A549 (cell line): ENCODE measurements at regions not wholly inside any gene's neighbourhood (a gene's known extent, or its start where the extent isn't known, plus 50 kb on each side); places are given as distances from the start of the nearest gene placed in this dataset.

Experiments
- ATAC-seq, 2 experiments: fragments of 200-7000 bp in 1 of 2; fragments of >200 bp in 1 of 2; cut with Nextera tagmentation in 1 of 2; cut with Tn5 transposase in 1 of 2; 3 replicates each; pipeline versions ENCODE4 v1.8.0 to v1.9.1; 2018 to 2020; ENCODE audit warnings: mild to moderate bottlenecking in 1 of 2, moderate library complexity in 1 of 2
- CTCF ChIA-PET: fragments of 300-600 bp; sonication (Branson Sonifier 250); formaldehyde crosslinking; extraction: SDS; loops from one replicate; lab custom pipeline; 2021; ENCODE audit warnings: antibody characterized with exemption, inconsistent platforms; lab: Yijun Ruan, JAX
- POLR2A ChIA-PET: fragments of 350-600 bp; formaldehyde crosslinking; extraction: SDS; loops from one replicate; lab custom pipeline; 2021; ENCODE audit warnings: antibody characterized with exemption, inconsistent platforms; lab: Yijun Ruan, JAX
- DNase-seq, 2 experiments: peaks; one replicate each; pipeline versions ENCODE4 v3.0.0 to v3.0.0-alpha.2; 2011 to 2016; ENCODE audit warnings: low read depth in 1 of 2, low spot score in 1 of 2
- FAIRE-seq: peaks from 2 replicates; lab custom pipeline; 2011; peaks lifted over from hg19 to GRCh38; lab: Jason Lieb, UNC
- H3K27ac ChIP-seq, 2 experiments: fragments of >200 bp; sonication (Bioruptor Twin); formaldehyde crosslinking; 3 replicates each; pipeline ENCODE4 v1.5.1; 2016 to 2017
- H3K4me1 ChIP-seq: fragments of >200 bp; sonication (Bioruptor Twin); formaldehyde crosslinking; 3 replicates; pipeline ENCODE4 v1.6.1; 2016
- H3K4me2 ChIP-seq: fragments of >200 bp; sonication (Bioruptor Twin); formaldehyde crosslinking; 3 replicates; pipeline ENCODE4 v1.6.1; 2016
- H3K4me3 ChIP-seq: fragments of >200 bp; sonication (Bioruptor Twin); formaldehyde crosslinking; 3 replicates; pipeline ENCODE4 v1.5.1; 2016
- H3K9me3 ChIP-seq: fragments of >200 bp; sonication (Bioruptor Twin); formaldehyde crosslinking; 3 replicates; pipeline ENCODE4 v1.6.1; 2016
- BCL3 ChIP-seq: fragments of >200 bp; sonication (Bioruptor Twin); formaldehyde crosslinking; IDR thresholded peaks from 3 replicates; pipeline ENCODE4 v1.6.1; 2016
- BHLHE40 ChIP-seq: IDR thresholded peaks from 2 replicates; pipeline ENCODE4 v1.6.1; 2012; ENCODE audit warnings: low read depth, low read length, inconsistent platforms
- CHD2 ChIP-seq: fragments of 150-350 bp; IDR thresholded peaks from 2 replicates; pipeline ENCODE4 v1.6.1; 2014; ENCODE audit warnings: low read length; ENCODE audit not compliant: partially characterized antibody
- CTCF ChIP-seq: fragments of >200 bp; sonication (Bioruptor Twin); formaldehyde crosslinking; IDR thresholded peaks from 3 replicates; pipeline ENCODE4 v1.5.1; 2016
- EHF ChIP-seq: fragments of 250-450 bp; sonication (Bioruptor Pico); IDR thresholded peaks from 2 replicates; pipeline ENCODE4 v1.5.0; 2020; ENCODE audit warnings: mild to moderate bottlenecking
- EHMT2 ChIP-seq: fragments of 200-600 bp; sonication (generic); IDR thresholded peaks from 2 replicates; pipeline ENCODE4 v1.6.1; 2016; ENCODE audit warnings: antibody characterized with exemption, low read depth, mild to moderate bottlenecking, moderate library complexity
- ELK1 ChIP-seq: fragments of 150-350 bp; IDR thresholded peaks from 2 replicates; pipeline ENCODE4 v1.6.1; 2014; ENCODE audit warnings: low read depth, mild to moderate bottlenecking, low read length
- EP300 ChIP-seq, 2 experiments: fragments of >200 bp; sonication (Bioruptor Twin); formaldehyde crosslinking; IDR thresholded peaks; 2 replicates in 1 of 2; 3 replicates in 1 of 2; pipeline ENCODE4 v1.6.1; 2016 to 2017
- FOXS1 ChIP-seq: fragments of 250-450 bp; sonication (Bioruptor Pico); IDR thresholded peaks from 2 replicates; pipeline ENCODE4 v1.5.0; 2020; ENCODE audit warnings: mild to moderate bottlenecking, moderate library complexity
- HDAC2 ChIP-seq: fragments of 200-600 bp; sonication (generic); IDR thresholded peaks from 2 replicates; pipeline ENCODE4 v1.6.1; 2016
- HMGXB4 ChIP-seq: fragments of 250-450 bp; sonication (Bioruptor Pico); IDR thresholded peaks from 2 replicates; pipeline ENCODE4 v1.5.0; 2021; ENCODE audit warnings: mild to moderate bottlenecking, moderate library complexity, borderline replicate concordance
- HOXA7 ChIP-seq: fragments of 250-450 bp; sonication (Bioruptor Pico); IDR thresholded peaks from 2 replicates; pipeline ENCODE4 v1.5.0; 2020; ENCODE audit warnings: mild to moderate bottlenecking, moderate library complexity
- HOXB5 ChIP-seq: fragments of 250-450 bp; sonication (Bioruptor Pico); IDR thresholded peaks from 2 replicates; pipeline ENCODE4 v1.5.0; 2020; ENCODE audit warnings: mild to moderate bottlenecking, moderate library complexity
- JUN ChIP-seq, 2 experiments: fragments of >200 bp; sonication (Bioruptor Twin); formaldehyde crosslinking; IDR thresholded peaks; 2 replicates in 1 of 2; 3 replicates in 1 of 2; pipeline ENCODE4 v1.6.1; 2016 to 2017
- KDM1A ChIP-seq: fragments of 200-600 bp; sonication (generic); IDR thresholded peaks from 2 replicates; pipeline ENCODE4 v1.6.1; 2016; ENCODE audit warnings: low read depth, mild to moderate bottlenecking
- MAFK ChIP-seq: fragments of 450-650 bp; IDR thresholded peaks from 2 replicates; pipeline ENCODE4 v1.6.1; 2014; ENCODE audit not compliant: partially characterized antibody
- NPAS2 ChIP-seq: fragments of 250-450 bp; sonication (Bioruptor Pico); IDR thresholded peaks from 2 replicates; pipeline ENCODE4 v1.8.0; 2022; ENCODE audit warnings: mild to moderate bottlenecking, moderate library complexity, borderline replicate concordance
- POLR2AphosphoS2 ChIP-seq: conservative IDR thresholded peaks from 2 replicates; pipeline ENCODE4 v1.6.1; 2012; ENCODE audit warnings: low read length, improper control_type of control experiment, inconsistent platforms
- RFX5 ChIP-seq: fragments of 450-650 bp; IDR thresholded peaks from 2 replicates; pipeline ENCODE4 v1.7.1; 2014; ENCODE audit warnings: antibody characterized with exemption, mild to moderate bottlenecking, moderate library complexity
- TP53 ChIP-seq: fragments of 250-450 bp; sonication (Bioruptor Pico); IDR thresholded peaks from 2 replicates; pipeline ENCODE4 v1.5.0; 2021; ENCODE audit warnings: mild to moderate bottlenecking, moderate library complexity
- ZC3H11A ChIP-seq: fragments of 450-650 bp; IDR thresholded peaks from 2 replicates; pipeline ENCODE4 v1.6.1; 2014; ENCODE audit warnings: antibody characterized with exemption, mild to moderate bottlenecking
- ZFP36 ChIP-seq: fragments of 450-650 bp; IDR thresholded peaks from 2 replicates; pipeline ENCODE4 v1.6.1; 2014; ENCODE audit warnings: borderline replicate concordance; ENCODE audit not compliant: partially characterized antibody
- ZSCAN20 ChIP-seq: fragments of 250-450 bp; sonication (Bioruptor Pico); IDR thresholded peaks from 2 replicates; pipeline ENCODE4 v1.8.0; 2022; ENCODE audit warnings: mild to moderate bottlenecking, moderate library complexity
- WGBS: methylation state at CpG from one replicate; pipeline ENCODE4 v1.1.6; 2017; ENCODE audit errors: missing lambda C conversion rate; 5-methylcytosine and 5-hydroxymethylcytosine counted together
- TF ChIP-seq, protein P1 (sequence below): fragments of 250-450 bp; sonication (Bioruptor Pico); IDR thresholded peaks from 2 replicates; pipeline ENCODE4 v1.5.0; 2020; ENCODE audit warnings: low read depth, mild to moderate bottlenecking, moderate library complexity
- TF ChIP-seq, protein P2 (sequence below): IDR thresholded peaks from 2 replicates; pipeline ENCODE4 v1.6.1; 2012

- FAIRE-seq, result no peak
- Histone ChIP-seq H3K4me3 (no peak overlapping the region), H3K4me1 (peaks cover 81% of the 10 kb centered on the region), H3K4me2 (no peak overlapping the region), H3K9me3 (no peaks in the 10 kb centered on the region), H3K27ac (peak overlapping the region; percentile 90 to 93)
- no peak for DNase-seq
- ChIA-PET POLR2A (no interaction called here), CTCF (interaction anchor here (1.0 to 1.1 kb wide), 3 partner anchors 8 to 181 kb away, joined by 3 read pairs; no protein-coding TSS in a partner anchor)
- 77% methylated on average over 2 of the region's 2 CpGs for whole genome bisulfite sequencing
- no peak for ATAC-seq
- no peak for TF ChIP-seq BHLHE40
- no peak for TF ChIP-seq MAFK
- TF ChIP-seq HDAC2, result no peak
- no peak for TF ChIP-seq TP53
- no peak for TF ChIP-seq NPAS2 (CRISPR knock-in tag)
- no peak for TF ChIP-seq CHD2
- no peak for TF ChIP-seq ELK1
- TF ChIP-seq EHMT2, result no peak
- no peak for TF ChIP-seq ZC3H11A
- no peak for TF ChIP-seq FOXS1 (CRISPR knock-in tag)
These were observed 125.5 kb upstream of the IFNE start for GRCh38 chr9:21607576-21607975.

- ATAC-seq, result no peak
- H3K27ac ChIP-seq, result peak overlapping the region; percentile 38 to 75; a peak in 5 of 6 replicates
These were observed 126.1 kb upstream of the IFNE start for GRCh38 chr9:21608200-21608599.

GRCh38 chr9:21609506-21609905, 127.4 kb upstream of the IFNE start:
- peak overlapping the region; percentile 32 to 75; a peak in 4 of 6 replicates for H3K27ac ChIP-seq

More at GRCh38 chr9:21608200-21608599, 126.1 kb upstream of the IFNE start:
- TF ChIP-seq, protein P1, sequence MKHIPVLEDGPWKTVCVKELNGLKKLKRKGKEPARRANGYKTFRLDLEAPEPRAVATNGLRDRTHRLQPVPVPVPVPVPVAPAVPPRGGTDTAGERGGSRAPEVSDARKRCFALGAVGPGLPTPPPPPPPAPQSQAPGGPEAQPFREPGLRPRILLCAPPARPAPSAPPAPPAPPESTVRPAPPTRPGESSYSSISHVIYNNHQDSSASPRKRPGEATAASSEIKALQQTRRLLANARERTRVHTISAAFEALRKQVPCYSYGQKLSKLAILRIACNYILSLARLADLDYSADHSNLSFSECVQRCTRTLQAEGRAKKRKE (CRISPR knock-in tag), result no peak
- TF ChIP-seq KDM1A (no peak), POLR2AphosphoS2 (no peak), MAFK (peak; percentile 76)
- H3K4me2 ChIP-seq, result no peak overlapping the region
- DNase-seq (no peak), FAIRE-seq (no peak)
- 88% methylated on average over 5 of the region's 5 CpGs for WGBS
- ChIA-PET CTCF (interaction anchor here (0.8 to 1.6 kb wide), 2 partner anchors 19 to 22 kb away, joined by 3 read pairs; no protein-coding TSS in a partner anchor), POLR2A (no interaction called here)
- no peak overlapping the region for H3K4me3 ChIP-seq
- H3K9me3 ChIP-seq, result no peaks in the 10 kb centered on the region
- H3K4me1 ChIP-seq, result peaks cover 78% of the 10 kb centered on the region

More at GRCh38 chr9:21609506-21609905, 127.4 kb upstream of the IFNE start:
- H3K4me3 ChIP-seq, result no peak overlapping the region
- no peaks in the 10 kb centered on the region for H3K9me3 ChIP-seq
- WGBS, result 96% methylated on average over 1 of the region's 1 CpG
- ATAC-seq (no peak), DNase-seq (no peak), FAIRE-seq (no peak)
- POLR2A ChIA-PET, result no interaction called here
- H3K4me2 ChIP-seq, result no peak overlapping the region
- H3K4me1 ChIP-seq, result peaks cover 78% of the 10 kb centered on the region
- CTCF ChIA-PET, result interaction anchor here (1.1 to 1.6 kb wide), 2 partner anchors 18 to 68 kb away, joined by 3 read pairs; no protein-coding TSS in a partner anchor
- no peak for TF ChIP-seq ZFP36
- no peak for TF ChIP-seq RFX5
- no peak for TF ChIP-seq EP300 (IDR thresholded peaks at IDR 0.05)
- no peak for TF ChIP-seq JUN (IDR thresholded peaks at IDR 0.05)
- no peak for TF ChIP-seq ZSCAN20 (CRISPR knock-in tag)
- TF ChIP-seq HMGXB4 (CRISPR knock-in tag), result no peak
- no peak for TF ChIP-seq HOXB5 (CRISPR knock-in tag)
- TF ChIP-seq, protein P2, sequence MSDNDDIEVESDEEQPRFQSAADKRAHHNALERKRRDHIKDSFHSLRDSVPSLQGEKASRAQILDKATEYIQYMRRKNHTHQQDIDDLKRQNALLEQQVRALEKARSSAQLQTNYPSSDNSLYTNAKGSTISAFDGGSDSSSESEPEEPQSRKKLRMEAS, result no peak
- no peak for TF ChIP-seq CTCF
- no peak for TF ChIP-seq EHF (CRISPR knock-in tag)
- TF ChIP-seq ELK1, result no peak
- no peak for TF ChIP-seq HOXA7 (CRISPR knock-in tag)
- TF ChIP-seq BCL3, result no peak
